Epithelial cell of esophagus (primary cell): ENCODE measurements at regions not wholly inside any gene's neighbourhood (a gene's known extent, or its start where the extent isn't known, plus 50 kb on each side); places are given as distances from the start of the nearest gene placed in this dataset.

Experiments
- DNase-seq: peaks from one replicate; pipeline ENCODE4 v3.0.0; 2010; ENCODE audit warnings: low read depth
- H3K4me3 ChIP-seq: 2 replicates; pipeline ENCODE4 v1.5.1; 2011; ENCODE audit warnings: mild to moderate bottlenecking, low read length, control low read depth
- CTCF ChIP-seq: IDR thresholded peaks from 2 replicates; pipeline ENCODE4 v1.5.1; 2011; ENCODE audit warnings: low read depth, mild to moderate bottlenecking, low read length, control low read depth, inconsistent platforms; ENCODE audit not compliant: insufficient read depth; ENCODE audit errors: missing control alignments

GRCh38 chr10:123443924-123444323 is 222.2 kb upstream of the GPR26 start:
- no peak for TF ChIP-seq CTCF
- H3K4me3 ChIP-seq = no peak overlapping the region

GRCh38 chr10:123445261-123445775 is 220.8 kb upstream of the GPR26 start:
- no peak for TF ChIP-seq CTCF
- H3K4me3 ChIP-seq = no peak overlapping the region
- DNase-seq = no peak

More at GRCh38 chr10:123443924-123444323, 222.2 kb upstream of the GPR26 start:
- no peak for DNase-seq

GRCh38 chr10:123446449-123447156 is 219.6 kb upstream of the GPR26 start:
- no peak for TF ChIP-seq CTCF

GRCh38 chr10:123449234-123449962 is 216.8 kb upstream of the GPR26 start:
- no peak for DNase-seq
- no peak for TF ChIP-seq CTCF
- no peak overlapping the region for H3K4me3 ChIP-seq

More at GRCh38 chr10:123446449-123447156, 219.6 kb upstream of the GPR26 start:
- DNase-seq = no peak
- H3K4me3 ChIP-seq = no peak overlapping the region

- TF ChIP-seq CTCF = no peak
- DNase-seq = no peak
- no peak overlapping the region for H3K4me3 ChIP-seq
These were observed 215.1 kb upstream of the GPR26 start for GRCh38 chr10:123450956-123451605.

- H3K4me3 ChIP-seq = no peak overlapping the region
- TF ChIP-seq CTCF = no peak
- no peak for DNase-seq
These were observed 214.4 kb upstream of the GPR26 start for GRCh38 chr10:123451618-123452245.
